Duodenal mucosa (tissue), 2 donors: ENCODE measurements at regions not wholly inside any gene's neighbourhood (a gene's known extent, or its start where the extent isn't known, plus 50 kb on each side); places are given as distances from the start of the nearest gene placed in this dataset.

ENCODE experiments used
- H3K27ac ChIP-seq: one replicate; pipeline ENCODE4 v1.7.0; 2013; ENCODE audit warnings: low read depth, low read length
- H3K27me3 ChIP-seq, 2 donors: one replicate each; pipeline ENCODE4 v1.7.0; 2013; ENCODE audit warnings: low read length in 2 of 2, control low read depth in 1 of 2; ENCODE audit not compliant: insufficient read depth in 2 of 2, control insufficient read depth in 1 of 2
- H3K36me3 ChIP-seq, 2 donors: one replicate each; pipeline ENCODE4 v1.7.0; 2013; ENCODE audit warnings: low read length in 2 of 2, control low read depth in 1 of 2; ENCODE audit not compliant: insufficient read depth in 2 of 2, control insufficient read depth in 1 of 2
- H3K4me1 ChIP-seq, 2 donors: one replicate each; pipeline ENCODE4 v1.7.0; 2013; ENCODE audit warnings: low read length in 2 of 2, control low read depth in 1 of 2; ENCODE audit not compliant: insufficient read depth in 2 of 2, control insufficient read depth in 1 of 2
- H3K4me3 ChIP-seq, 2 donors: one replicate each; pipeline ENCODE4 v1.7.0; 2013; ENCODE audit warnings: low read length in 2 of 2, low read depth in 1 of 2
- H3K9ac ChIP-seq, 2 donors: one replicate each; pipeline ENCODE4 v1.7.0; 2013; ENCODE audit warnings: low read length in 2 of 2, low read depth in 1 of 2
- H3K9me3 ChIP-seq, 2 donors: one replicate each; pipeline ENCODE4 v1.7.0; 2013; ENCODE audit warnings: low read length in 2 of 2, control low read depth in 1 of 2; ENCODE audit not compliant: control insufficient read depth in 1 of 2

DNA sequence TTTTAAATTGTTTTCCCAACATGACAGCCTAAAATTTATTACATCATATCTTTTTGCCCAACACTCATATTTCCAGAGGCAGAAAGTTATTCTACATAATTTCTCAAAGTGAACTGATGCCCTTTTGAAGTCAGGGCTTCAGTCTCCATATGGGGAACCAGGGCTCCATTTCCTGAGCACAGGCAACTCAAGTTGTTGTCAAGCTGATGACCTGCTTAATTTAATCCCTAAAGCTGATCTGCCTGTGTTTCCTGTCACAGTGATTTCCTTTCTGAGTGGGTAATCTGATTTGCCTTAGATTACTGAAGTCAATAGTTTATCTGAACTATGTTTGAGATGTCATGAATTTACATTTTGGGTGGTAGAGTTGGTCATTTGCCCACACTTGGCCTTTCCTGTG lies 932.1 kb upstream of the MANEA start:
- Histone ChIP-seq H3K27me3 (no peaks in the 10 kb centered on the region), H3K27ac (no peak overlapping the region), H3K4me3 (no peak overlapping the region)

DNA sequence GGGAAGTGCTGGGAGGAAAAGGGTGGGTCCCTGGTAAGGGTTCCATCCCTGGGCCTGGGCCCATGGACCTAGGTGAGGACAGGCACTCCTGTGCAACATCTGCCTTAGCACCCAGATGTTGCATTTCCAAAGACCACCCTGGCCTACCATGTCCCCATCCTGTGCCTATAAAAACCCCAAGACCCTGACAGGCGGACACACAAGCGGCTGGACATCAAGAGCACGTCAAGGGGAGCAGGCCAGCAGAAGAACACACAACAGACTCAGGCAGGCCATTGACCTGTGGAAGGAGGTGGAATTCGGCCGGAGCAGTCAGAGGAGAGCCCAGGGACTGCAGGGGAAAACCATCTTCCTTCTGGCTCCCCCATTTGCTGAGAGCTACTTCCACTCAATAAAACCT lies 937.8 kb upstream of the MANEA start:
- H3K9ac ChIP-seq = no peak overlapping the region
- no peak overlapping the region for H3K27ac ChIP-seq
- H3K4me3 ChIP-seq = no peak overlapping the region

More for the DNA sequence above, 932.1 kb upstream of the MANEA start:
- Histone ChIP-seq H3K9me3 (no peaks in the 10 kb centered on the region), H3K9ac (no peak overlapping the region), H3K4me1 (no peaks in the 10 kb centered on the region), H3K36me3 (no peaks in the 10 kb centered on the region)

DNA sequence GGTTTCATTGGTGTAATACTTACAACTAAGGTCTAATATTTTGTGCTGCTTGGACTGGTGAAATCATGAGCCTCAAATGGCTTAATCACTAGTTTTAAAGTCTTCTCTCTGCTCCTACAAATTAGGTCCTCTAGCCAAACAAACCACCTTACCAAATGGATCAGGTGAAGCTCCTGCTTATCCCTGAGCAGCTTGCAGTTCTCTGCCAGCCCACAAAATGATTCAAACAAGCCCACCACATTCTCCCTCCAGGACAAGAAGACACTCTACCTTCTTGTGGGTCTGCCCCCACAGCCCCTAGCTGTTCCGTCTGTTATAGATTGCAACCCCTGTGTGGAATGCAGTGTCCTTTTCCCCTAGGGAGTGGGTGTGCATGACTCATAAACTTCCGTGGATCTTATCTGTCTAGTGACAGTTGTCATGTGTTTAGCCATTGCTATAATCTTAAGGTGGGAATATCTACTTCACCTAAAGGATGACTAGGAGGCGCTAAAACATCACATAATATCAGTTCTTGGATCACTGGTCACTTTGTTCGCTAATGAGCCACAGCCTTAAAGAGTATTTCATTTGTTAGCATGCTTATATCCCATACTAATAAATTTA lies 940.5 kb upstream of the MANEA start:
- Histone ChIP-seq H3K4me3 (no peak overlapping the region), H3K9me3 (no peaks in the 10 kb centered on the region), H3K36me3 (no peaks in the 10 kb centered on the region), H3K9ac (no peak overlapping the region), H3K27ac (no peak overlapping the region), H3K4me1 (no peaks in the 10 kb centered on the region), H3K27me3 (no peaks in the 10 kb centered on the region)

More for the DNA sequence above, 937.8 kb upstream of the MANEA start:
- no peaks in the 10 kb centered on the region for H3K4me1 ChIP-seq
- no peaks in the 10 kb centered on the region for H3K27me3 ChIP-seq
- H3K9me3 ChIP-seq = no peaks in the 10 kb centered on the region
- no peaks in the 10 kb centered on the region for H3K36me3 ChIP-seq

GRCh38 chr6:94623586-94623985 lies 953.7 kb upstream of the MANEA start:
- Histone ChIP-seq H3K27ac (no peak overlapping the region), H3K9me3 (no peaks in the 10 kb centered on the region), H3K36me3 (no peaks in the 10 kb centered on the region), H3K27me3 (no peaks in the 10 kb centered on the region), H3K4me1 (no peaks in the 10 kb centered on the region), H3K9ac (no peak overlapping the region), H3K4me3 (no peak overlapping the region)

DNA sequence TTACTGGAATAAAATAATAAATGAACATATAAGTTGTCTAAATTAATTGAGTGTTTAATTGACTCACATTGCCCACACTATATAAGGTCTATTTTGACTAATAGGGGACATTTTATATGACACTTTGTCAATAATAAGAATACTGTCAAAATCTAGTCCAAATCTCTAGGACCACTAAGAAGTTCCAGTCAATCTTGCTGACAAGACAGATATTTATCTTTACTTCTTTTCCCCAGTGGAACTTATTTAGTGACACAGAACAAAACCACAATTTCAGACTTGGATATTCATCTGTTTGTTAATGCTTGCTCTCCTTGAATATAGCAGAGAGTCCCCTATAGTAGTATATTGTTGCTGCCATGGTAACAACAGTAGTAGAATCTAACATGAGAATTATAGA lies 954.6 kb upstream of the MANEA start:
- H3K27me3 ChIP-seq = no peaks in the 10 kb centered on the region
- no peaks in the 10 kb centered on the region for H3K4me1 ChIP-seq
- no peaks in the 10 kb centered on the region for H3K9me3 ChIP-seq

DNA sequence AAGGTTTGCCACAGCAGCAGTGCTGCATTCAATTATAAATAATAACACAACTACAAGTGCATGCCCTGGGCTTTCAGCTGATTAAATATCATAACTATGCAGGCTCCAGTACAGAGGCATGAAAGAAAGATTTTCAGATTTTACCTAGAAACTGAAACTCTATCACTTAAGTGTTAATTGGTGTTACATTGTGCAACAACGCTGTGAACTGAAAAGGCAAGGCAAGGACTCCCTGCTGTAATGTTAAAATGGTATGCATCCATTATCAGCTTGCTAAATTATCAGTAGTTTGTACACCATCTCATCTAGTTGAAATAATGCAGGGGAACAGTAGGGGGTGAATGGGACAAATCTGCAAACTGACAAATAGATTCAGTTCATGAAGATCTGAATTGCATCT lies 976.7 kb upstream of the MANEA start:
- H3K9ac ChIP-seq = no peak overlapping the region
- no peaks in the 10 kb centered on the region for H3K4me1 ChIP-seq
- no peak overlapping the region for H3K4me3 ChIP-seq
- no peaks in the 10 kb centered on the region for H3K27me3 ChIP-seq
- H3K36me3 ChIP-seq = no peaks in the 10 kb centered on the region
- no peaks in the 10 kb centered on the region for H3K9me3 ChIP-seq
- H3K27ac ChIP-seq = no peak overlapping the region

More for the DNA sequence above, 954.6 kb upstream of the MANEA start:
- Histone ChIP-seq H3K4me3 (no peak overlapping the region), H3K9ac (no peak overlapping the region), H3K36me3 (no peaks in the 10 kb centered on the region), H3K27ac (no peak overlapping the region)

- Histone ChIP-seq H3K9me3 (no peaks in the 10 kb centered on the region), H3K27ac (no peak overlapping the region), H3K4me1 (no peaks in the 10 kb centered on the region), H3K27me3 (no peaks in the 10 kb centered on the region), H3K9ac (no peak overlapping the region), H3K4me3 (no peak overlapping the region), H3K36me3 (no peaks in the 10 kb centered on the region)
Observed at GRCh38 chr6:94597487-94597886, 979.8 kb upstream of the MANEA start.

- H3K4me1 ChIP-seq = no peaks in the 10 kb centered on the region
- no peak overlapping the region for H3K9ac ChIP-seq
- H3K27me3 ChIP-seq = no peaks in the 10 kb centered on the region
- no peaks in the 10 kb centered on the region for H3K36me3 ChIP-seq
- H3K27ac ChIP-seq = no peak overlapping the region
- no peaks in the 10 kb centered on the region for H3K9me3 ChIP-seq
- no peak overlapping the region for H3K4me3 ChIP-seq
Observed at GRCh38 chr6:94590416-94590815, 986.9 kb upstream of the MANEA start.

GRCh38 chr6:94588301-94588700 lies 989.0 kb upstream of the MANEA start:
- H3K27ac ChIP-seq = no peak overlapping the region
- no peaks in the 10 kb centered on the region for H3K9me3 ChIP-seq
- H3K27me3 ChIP-seq = no peaks in the 10 kb centered on the region
- H3K9ac ChIP-seq = no peak overlapping the region
- no peaks in the 10 kb centered on the region for H3K4me1 ChIP-seq
- H3K4me3 ChIP-seq = no peak overlapping the region
- H3K36me3 ChIP-seq = no peaks in the 10 kb centered on the region

DNA sequence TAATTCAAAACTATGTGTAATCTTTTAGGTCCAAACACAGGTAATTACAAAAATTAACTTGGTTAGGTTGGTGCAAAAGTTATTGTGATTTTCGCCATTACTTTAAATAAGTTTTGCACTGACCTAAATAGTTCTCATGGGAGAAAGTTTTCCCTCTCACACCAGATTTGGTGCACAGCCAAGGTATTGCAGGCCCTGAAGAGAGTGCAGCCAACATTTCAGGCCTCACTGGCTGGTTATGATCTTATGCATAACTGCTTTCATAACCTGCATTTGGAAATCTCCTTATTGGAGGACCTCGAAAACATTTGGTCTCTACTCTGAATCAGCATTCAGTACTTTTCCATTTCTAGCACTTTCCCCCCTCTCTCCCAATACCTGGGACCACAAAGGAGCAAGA lies 993.1 kb upstream of the MANEA start:
- Histone ChIP-seq H3K36me3 (no peaks in the 10 kb centered on the region), H3K9ac (no peak overlapping the region), H3K9me3 (no peaks in the 10 kb centered on the region), H3K27ac (no peak overlapping the region), H3K4me1 (no peaks in the 10 kb centered on the region), H3K4me3 (no peak overlapping the region), H3K27me3 (no peaks in the 10 kb centered on the region)

DNA sequence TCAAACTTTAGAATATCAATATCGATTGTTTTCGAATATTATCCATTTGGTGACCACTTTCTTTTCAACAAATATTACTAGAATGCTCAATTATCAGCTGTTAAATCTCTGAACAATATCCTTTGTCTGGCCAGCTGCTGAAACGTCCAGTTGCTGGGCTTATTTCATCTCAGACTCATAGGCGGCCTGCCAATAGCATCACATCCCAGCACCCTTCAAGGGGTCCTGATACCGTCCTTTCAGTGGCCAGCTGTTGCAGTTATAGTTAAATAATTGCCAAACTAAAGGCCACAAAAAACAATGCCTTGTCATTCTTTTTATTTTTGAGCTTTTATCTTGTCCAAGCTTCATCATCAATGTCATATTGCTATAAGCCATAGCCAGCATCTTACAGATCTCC lies 1006.8 kb upstream of the MANEA start:
- Histone ChIP-seq H3K4me1 (no peaks in the 10 kb centered on the region), H3K4me3 (no peak overlapping the region), H3K9ac (no peak overlapping the region), H3K9me3 (no peaks in the 10 kb centered on the region), H3K27me3 (no peaks in the 10 kb centered on the region), H3K27ac (no peak overlapping the region), H3K36me3 (no peaks in the 10 kb centered on the region)
